Neutrophil (primary cell): ENCODE measurements at regions not wholly inside any gene's neighbourhood (a gene's known extent, or its start where the extent isn't known, plus 50 kb on each side); places are given as distances from the start of the nearest gene placed in this dataset.

Experiments used
- H3K27ac ChIP-seq: fragments of 200-600 bp; sonication (generic); 2 replicates; pipeline ENCODE4 v1.5.1; 2016; ENCODE audit warnings: mild to moderate bottlenecking, moderate library complexity
- H3K27me3 ChIP-seq: fragments of 200-600 bp; sonication (generic); 2 replicates; pipeline ENCODE4 v1.6.0; 2016; ENCODE audit warnings: mild to moderate bottlenecking
- H3K36me3 ChIP-seq: fragments of 200-600 bp; sonication (generic); 2 replicates; pipeline ENCODE4 v1.5.1; 2017
- H3K4me1 ChIP-seq, 2 experiments: fragments of 200-600 bp in 1 of 2; sonication (generic) in 1 of 2; 1 replicate in 1 of 2; 2 replicates in 1 of 2; pipeline versions ENCODE4 v1.5.1 to v1.6.1; 2013 to 2016; ENCODE audit warnings: low read depth in 1 of 2, low read length in 1 of 2, mild to moderate bottlenecking in 1 of 2, moderate library complexity in 1 of 2; ENCODE audit not compliant: control insufficient read depth in 1 of 2, insufficient read depth in 1 of 2
- H3K4me3 ChIP-seq, 2 experiments: fragments of 200-600 bp in 1 of 2; sonication (generic) in 1 of 2; 1 replicate in 1 of 2; 2 replicates in 1 of 2; pipeline ENCODE4 v1.5.1; 2013 to 2016; ENCODE audit warnings: low read depth in 1 of 2, low read length in 1 of 2, mild to moderate bottlenecking in 1 of 2, moderate library complexity in 1 of 2
- H3K9me3 ChIP-seq: fragments of 200-600 bp; sonication (generic); 2 replicates; pipeline ENCODE4 v1.5.1; 2016
- CTCF ChIP-seq: fragments of 200-600 bp; sonication (generic); IDR thresholded peaks from 2 replicates; pipeline ENCODE4 v1.5.1; 2016; ENCODE audit warnings: antibody characterized with exemption

GRCh38 chr18:4802296-4802695 is 347.2 kb upstream of the DLGAP1 start:
- TF ChIP-seq CTCF = no peak
- Histone ChIP-seq H3K27me3 (no peaks in the 10 kb centered on the region), H3K4me1 (no peaks in the 10 kb centered on the region), H3K36me3 (no peaks in the 10 kb centered on the region), H3K4me3 (no peak overlapping the region), H3K9me3 (no peaks in the 10 kb centered on the region), H3K27ac (no peak overlapping the region)

GRCh38 chr18:4801151-4801550 is 346.0 kb upstream of the DLGAP1 start:
- Histone ChIP-seq H3K4me1 (no peaks in the 10 kb centered on the region), H3K27ac (no peak overlapping the region), H3K27me3 (no peaks in the 10 kb centered on the region), H3K36me3 (no peaks in the 10 kb centered on the region), H3K9me3 (no peaks in the 10 kb centered on the region), H3K4me3 (no peak overlapping the region)
- no peak for TF ChIP-seq CTCF

DNA sequence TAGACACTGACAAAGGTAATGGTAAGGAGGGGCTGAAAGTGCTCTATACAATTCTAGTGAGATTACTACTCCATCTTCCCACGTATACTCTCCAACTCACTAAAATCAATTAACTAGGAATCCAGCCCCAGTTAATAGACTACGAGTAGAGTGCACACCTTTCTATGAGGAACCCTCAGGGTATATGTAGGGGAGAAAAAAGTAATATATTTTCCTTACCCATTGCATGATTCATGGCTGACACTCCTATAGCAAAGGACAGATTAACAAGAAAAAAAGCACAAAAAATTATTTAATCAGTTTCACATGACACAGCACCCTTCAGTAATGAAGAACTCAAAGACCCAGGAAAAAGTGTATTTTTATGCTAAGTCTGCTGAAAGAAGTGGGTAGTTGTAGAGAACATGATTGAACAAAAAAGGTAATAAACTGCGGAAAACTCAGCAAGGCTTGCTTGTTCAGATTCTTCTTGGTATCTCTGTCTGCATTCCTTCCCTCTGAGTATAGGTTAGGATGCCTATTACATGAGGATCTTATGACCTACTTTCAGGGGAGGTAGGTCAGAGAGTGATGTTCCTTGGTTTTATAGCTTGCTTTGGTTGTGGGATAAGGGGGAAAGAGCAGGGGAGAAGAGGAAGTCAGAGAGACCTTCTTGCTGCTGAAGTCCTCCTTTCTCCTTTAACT is 342.0 kb upstream of the DLGAP1 start:
- Histone ChIP-seq H3K27me3 (no peaks in the 10 kb centered on the region), H3K4me3 (no peak overlapping the region), H3K36me3 (no peaks in the 10 kb centered on the region), H3K27ac (no peak overlapping the region), H3K4me1 (no peaks in the 10 kb centered on the region), H3K9me3 (no peaks in the 10 kb centered on the region)
- TF ChIP-seq CTCF = no peak

GRCh38 chr18:4789506-4789905 is 334.4 kb upstream of the DLGAP1 start:
- no peak for TF ChIP-seq CTCF
- no peak overlapping the region for H3K4me3 ChIP-seq
- no peaks in the 10 kb centered on the region for H3K9me3 ChIP-seq
- H3K36me3 ChIP-seq = no peaks in the 10 kb centered on the region
- no peaks in the 10 kb centered on the region for H3K27me3 ChIP-seq
- H3K27ac ChIP-seq = no peak overlapping the region
- no peaks in the 10 kb centered on the region for H3K4me1 ChIP-seq

- Histone ChIP-seq H3K4me3 (no peak overlapping the region), H3K9me3 (no peaks in the 10 kb centered on the region), H3K27ac (no peak overlapping the region), H3K27me3 (no peaks in the 10 kb centered on the region), H3K4me1 (no peaks in the 10 kb centered on the region), H3K36me3 (no peaks in the 10 kb centered on the region)
- no peak for TF ChIP-seq CTCF
Observed at GRCh38 chr18:4781873-4782272, 326.8 kb upstream of the DLGAP1 start.
